ENCODE measurements at regions not wholly inside any gene's neighbourhood (a gene's known extent, or its start where the extent isn't known, plus 50 kb on each side); places are given as distances from the start of the nearest gene placed in this dataset.

GRCh38 chr6:15957655-15958169, 171.2 kb upstream of the MYLIP start (continued):
- TF ChIP-seq PML (IDR thresholded peaks at IDR 0.05; ENCODE audit: low read length) (no peak), TCF12 (IDR thresholded peaks at IDR 0.05; ENCODE audit: low read depth, low read length) (no peak), SKIL (IDR thresholded peaks at IDR 0.05; ENCODE audit: low read depth, poor library complexity, severe bottlenecking) (no peak), NR2C1 (IDR thresholded peaks at IDR 0.05) (no peak), GABPA (IDR thresholded peaks at IDR 0.05; ENCODE audit: low read depth) (no peak), SREBF2 (IDR thresholded peaks at IDR 0.05; ENCODE audit: low read length) (no peak), ZNF24 (IDR thresholded peaks at IDR 0.05) (no peak)

GRCh38 chr6:15956205-15957106, 172.4 kb upstream of the MYLIP start:
- H3K27me3 ChIP-seq (replicated peaks in 1 of 2; ENCODE audit: control insufficient read depth in 2 of 2, insufficient read depth in 2 of 2, low read length in 1 of 2), result no peaks in the 10 kb centered on the region
- H3K9ac ChIP-seq (ENCODE audit: control insufficient read depth, insufficient read depth, low read length), result no peak overlapping the region
- H2AFZ ChIP-seq (ENCODE audit: control insufficient read depth, low read depth, low read length), result no peak overlapping the region
- in situ Hi-C loops (cut with MboI), result no loop called here
- H3K36me3 ChIP-seq (ENCODE audit: control insufficient read depth in 2 of 2, insufficient read depth in 2 of 2, low read length in 1 of 2), result no peaks in the 10 kb centered on the region
- no peaks in the 10 kb centered on the region for H3K79me2 ChIP-seq (ENCODE audit: control insufficient read depth, insufficient read depth, low read length)
- CTCF ChIA-PET, result interaction anchor here (0.7 to 2.3 kb wide), 3 partner anchors 75 to 186 kb away, joined by 3 to 9 read pairs (median 5); partner anchors contain the start of gene MYLIP
- ATAC-seq (no peak), FAIRE-seq (no peak), DNase-seq (ENCODE audit: low read depth, low spot score) (no peak)
- no peak overlapping the region for H3K4me3 ChIP-seq
- SMC1A ChIA-PET (ENCODE audit: uncharacterized antibody, unreplicated experiment), result interaction anchor here (0.7 to 8.1 kb wide), 13 partner anchors 11 to 172 kb away, joined by 3 to 88 read pairs (median 3); partner anchors contain the start of gene MYLIP
- intact Hi-C loops (cut with micrococcal nuclease; ENCODE audit: unreplicated experiment), result no loop called here
- no peak overlapping the region for H3K27ac ChIP-seq (ENCODE audit: control insufficient read depth, insufficient read depth)
- H4K20me1 ChIP-seq (ENCODE audit: control insufficient read depth, insufficient read depth), result no peaks in the 10 kb centered on the region
- POLR2A ChIA-PET, result interaction anchor here (1.1 kb wide), 1 partner anchor 174 kb away, joined by 7 read pairs; no protein-coding TSS in a partner anchor
- no peaks in the 10 kb centered on the region; the same call in 1 of the 3 replicates for H3K9me3 ChIP-seq (replicated peaks; ENCODE audit: control insufficient read depth, insufficient read depth, low read length)
- RAD21 ChIA-PET (ENCODE audit: unreplicated experiment), result interaction anchor here (0.6 to 9.8 kb wide), 6 partner anchors 33 to 171 kb away, joined by 3 to 60 read pairs (median 12); no protein-coding TSS in a partner anchor
- H3K4me1 ChIP-seq (ENCODE audit: control insufficient read depth, insufficient read depth, low read length), result peaks cover 31% of the 10 kb centered on the region
- WGBS (ENCODE audit: insufficient coverage, insufficient replicate concordance, low lambda C conversion rate, missing lambda C conversion rate), result 70% methylated on average over 14 of the region's 14 CpGs
- H3K4me2 ChIP-seq (ENCODE audit: control insufficient read depth, insufficient read depth), result no peak overlapping the region
- BruUV-seq (replicated peaks), result no TSS peak
- no peak for TF ChIP-seq ATF3 (IDR thresholded peaks at IDR 0.05; ENCODE audit: borderline replicate concordance, extremely low read depth, low read depth, low read length)
- TF ChIP-seq ZNF687 (IDR thresholded peaks at IDR 0.05), result peak; percentile 3; the same call in 1 of the 2 replicates
- TF ChIP-seq TCF12 (IDR thresholded peaks at IDR 0.05; ENCODE audit: low read depth, low read length), result no peak
- no peak for TF ChIP-seq EP300 (IDR thresholded peaks at IDR 0.05; ENCODE audit: borderline replicate concordance in 1 of 2, control insufficient read depth in 1 of 2, low read depth in 2 of 2, low read length in 2 of 2)
- no peak for TF ChIP-seq EGR1 (IDR thresholded peaks at IDR 0.05; ENCODE audit: borderline replicate concordance in 1 of 2, low read depth in 2 of 2, low read length in 2 of 2)
- TF ChIP-seq TCF7 (IDR thresholded peaks at IDR 0.05; ENCODE audit: borderline replicate concordance), result 0 out of 2 replicates have a peak, but pooled peaks have one; percentile 43
- TF ChIP-seq SRF (IDR thresholded peaks at IDR 0.05; ENCODE audit: low read depth in 2 of 2, low read length in 2 of 2), result no peak
- TF ChIP-seq SMAD1 (IDR thresholded peaks at IDR 0.05; ENCODE audit: low read depth, partially characterized antibody), result no peak

Measured in GM12878 (cell line).